ENCODE measurements at regions not wholly inside any gene's neighbourhood (a gene's known extent, or its start where the extent isn't known, plus 50 kb on each side); places are given as distances from the start of the nearest gene placed in this dataset.

DNA sequence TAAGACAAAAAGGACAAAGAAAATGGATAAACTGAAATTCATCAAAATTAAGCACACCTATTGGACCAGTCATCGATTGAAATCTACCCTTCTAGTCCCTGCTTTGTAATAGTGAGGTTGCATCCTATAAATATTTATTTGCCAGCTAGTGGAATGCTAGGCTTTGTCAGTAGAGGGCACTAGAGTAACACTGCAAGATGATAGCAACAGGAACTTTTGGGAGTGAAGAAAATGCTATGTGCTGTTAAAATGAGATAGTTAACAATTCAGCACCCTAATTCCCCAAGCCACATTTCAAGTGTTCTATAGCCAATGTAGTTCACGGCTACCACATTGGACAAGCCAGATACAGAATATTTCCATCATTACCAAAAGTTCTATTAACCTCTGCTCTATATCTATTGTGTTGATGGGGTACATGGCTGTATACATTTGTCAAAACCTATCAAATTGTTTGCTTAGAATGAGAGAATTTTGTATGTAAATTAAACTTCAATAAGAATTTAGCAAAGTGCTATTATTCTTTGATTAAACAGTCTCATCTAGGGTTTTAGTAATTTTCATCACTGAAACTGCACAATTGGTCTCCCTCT is 69.8 kb downstream of the LSMEM1 start (continued):
- TF ChIP-seq, protein P1, sequence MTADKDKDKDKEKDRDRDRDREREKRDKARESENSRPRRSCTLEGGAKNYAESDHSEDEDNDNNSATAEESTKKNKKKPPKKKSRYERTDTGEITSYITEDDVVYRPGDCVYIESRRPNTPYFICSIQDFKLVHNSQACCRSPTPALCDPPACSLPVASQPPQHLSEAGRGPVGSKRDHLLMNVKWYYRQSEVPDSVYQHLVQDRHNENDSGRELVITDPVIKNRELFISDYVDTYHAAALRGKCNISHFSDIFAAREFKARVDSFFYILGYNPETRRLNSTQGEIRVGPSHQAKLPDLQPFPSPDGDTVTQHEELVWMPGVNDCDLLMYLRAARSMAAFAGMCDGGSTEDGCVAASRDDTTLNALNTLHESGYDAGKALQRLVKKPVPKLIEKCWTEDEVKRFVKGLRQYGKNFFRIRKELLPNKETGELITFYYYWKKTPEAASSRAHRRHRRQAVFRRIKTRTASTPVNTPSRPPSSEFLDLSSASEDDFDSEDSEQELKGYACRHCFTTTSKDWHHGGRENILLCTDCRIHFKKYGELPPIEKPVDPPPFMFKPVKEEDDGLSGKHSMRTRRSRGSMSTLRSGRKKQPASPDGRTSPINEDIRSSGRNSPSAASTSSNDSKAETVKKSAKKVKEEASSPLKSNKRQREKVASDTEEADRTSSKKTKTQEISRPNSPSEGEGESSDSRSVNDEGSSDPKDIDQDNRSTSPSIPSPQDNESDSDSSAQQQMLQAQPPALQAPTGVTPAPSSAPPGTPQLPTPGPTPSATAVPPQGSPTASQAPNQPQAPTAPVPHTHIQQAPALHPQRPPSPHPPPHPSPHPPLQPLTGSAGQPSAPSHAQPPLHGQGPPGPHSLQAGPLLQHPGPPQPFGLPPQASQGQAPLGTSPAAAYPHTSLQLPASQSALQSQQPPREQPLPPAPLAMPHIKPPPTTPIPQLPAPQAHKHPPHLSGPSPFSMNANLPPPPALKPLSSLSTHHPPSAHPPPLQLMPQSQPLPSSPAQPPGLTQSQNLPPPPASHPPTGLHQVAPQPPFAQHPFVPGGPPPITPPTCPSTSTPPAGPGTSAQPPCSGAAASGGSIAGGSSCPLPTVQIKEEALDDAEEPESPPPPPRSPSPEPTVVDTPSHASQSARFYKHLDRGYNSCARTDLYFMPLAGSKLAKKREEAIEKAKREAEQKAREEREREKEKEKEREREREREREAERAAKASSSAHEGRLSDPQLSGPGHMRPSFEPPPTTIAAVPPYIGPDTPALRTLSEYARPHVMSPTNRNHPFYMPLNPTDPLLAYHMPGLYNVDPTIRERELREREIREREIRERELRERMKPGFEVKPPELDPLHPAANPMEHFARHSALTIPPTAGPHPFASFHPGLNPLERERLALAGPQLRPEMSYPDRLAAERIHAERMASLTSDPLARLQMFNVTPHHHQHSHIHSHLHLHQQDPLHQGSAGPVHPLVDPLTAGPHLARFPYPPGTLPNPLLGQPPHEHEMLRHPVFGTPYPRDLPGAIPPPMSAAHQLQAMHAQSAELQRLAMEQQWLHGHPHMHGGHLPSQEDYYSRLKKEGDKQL (CRISPR knock-in tag; IDR thresholded peaks at IDR 0.05; ENCODE audit: borderline replicate concordance): no peak
- TF ChIP-seq SRSF3 (IDR thresholded peaks at IDR 0.05; ENCODE audit: insufficient read depth, low read length) (no peak), ZNF717 (CRISPR knock-in tag; IDR thresholded peaks at IDR 0.05) (no peak), THRAP3 (IDR thresholded peaks at IDR 0.05; ENCODE audit: borderline replicate concordance) (no peak), HNRNPLL (IDR thresholded peaks at IDR 0.05; ENCODE audit: low read depth, low read length, poor library complexity, severe bottlenecking) (no peak), ZNF830 (CRISPR knock-in tag; IDR thresholded peaks at IDR 0.05) (no peak), SMARCE1 (IDR thresholded peaks at IDR 0.05) (no peak)
- TF ChIP-seq, protein P2, sequence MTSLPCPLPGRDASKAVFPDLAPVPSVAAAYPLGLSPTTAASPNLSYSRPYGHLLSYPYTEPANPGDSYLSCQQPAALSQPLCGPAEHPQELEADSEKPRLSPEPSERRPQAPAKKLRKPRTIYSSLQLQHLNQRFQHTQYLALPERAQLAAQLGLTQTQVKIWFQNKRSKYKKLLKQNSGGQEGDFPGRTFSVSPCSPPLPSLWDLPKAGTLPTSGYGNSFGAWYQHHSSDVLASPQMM (CRISPR knock-in tag; IDR thresholded peaks at IDR 0.05): no peak
- TF ChIP-seq, protein P3, sequence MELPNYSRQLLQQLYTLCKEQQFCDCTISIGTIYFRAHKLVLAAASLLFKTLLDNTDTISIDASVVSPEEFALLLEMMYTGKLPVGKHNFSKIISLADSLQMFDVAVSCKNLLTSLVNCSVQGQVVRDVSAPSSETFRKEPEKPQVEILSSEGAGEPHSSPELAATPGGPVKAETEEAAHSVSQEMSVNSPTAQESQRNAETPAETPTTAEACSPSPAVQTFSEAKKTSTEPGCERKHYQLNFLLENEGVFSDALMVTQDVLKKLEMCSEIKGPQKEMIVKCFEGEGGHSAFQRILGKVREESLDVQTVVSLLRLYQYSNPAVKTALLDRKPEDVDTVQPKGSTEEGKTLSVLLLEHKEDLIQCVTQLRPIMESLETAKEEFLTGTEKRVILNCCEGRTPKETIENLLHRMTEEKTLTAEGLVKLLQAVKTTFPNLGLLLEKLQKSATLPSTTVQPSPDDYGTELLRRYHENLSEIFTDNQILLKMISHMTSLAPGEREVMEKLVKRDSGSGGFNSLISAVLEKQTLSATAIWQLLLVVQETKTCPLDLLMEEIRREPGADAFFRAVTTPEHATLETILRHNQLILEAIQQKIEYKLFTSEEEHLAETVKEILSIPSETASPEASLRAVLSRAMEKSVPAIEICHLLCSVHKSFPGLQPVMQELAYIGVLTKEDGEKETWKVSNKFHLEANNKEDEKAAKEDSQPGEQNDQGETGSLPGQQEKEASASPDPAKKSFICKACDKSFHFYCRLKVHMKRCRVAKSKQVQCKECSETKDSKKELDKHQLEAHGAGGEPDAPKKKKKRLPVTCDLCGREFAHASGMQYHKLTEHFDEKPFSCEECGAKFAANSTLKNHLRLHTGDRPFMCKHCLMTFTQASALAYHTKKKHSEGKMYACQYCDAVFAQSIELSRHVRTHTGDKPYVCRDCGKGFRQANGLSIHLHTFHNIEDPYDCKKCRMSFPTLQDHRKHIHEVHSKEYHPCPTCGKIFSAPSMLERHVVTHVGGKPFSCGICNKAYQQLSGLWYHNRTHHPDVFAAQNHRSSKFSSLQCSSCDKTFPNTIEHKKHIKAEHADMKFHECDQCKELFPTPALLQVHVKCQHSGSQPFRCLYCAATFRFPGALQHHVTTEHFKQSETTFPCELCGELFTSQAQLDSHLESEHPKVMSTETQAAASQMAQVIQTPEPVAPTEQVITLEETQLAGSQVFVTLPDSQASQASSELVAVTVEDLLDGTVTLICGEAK (IDR thresholded peaks at IDR 0.05): no peak
- TF ChIP-seq, protein P3 (CRISPR knock-in tag; IDR thresholded peaks at IDR 0.05): no peak
- TF ChIP-seq, protein P4, sequence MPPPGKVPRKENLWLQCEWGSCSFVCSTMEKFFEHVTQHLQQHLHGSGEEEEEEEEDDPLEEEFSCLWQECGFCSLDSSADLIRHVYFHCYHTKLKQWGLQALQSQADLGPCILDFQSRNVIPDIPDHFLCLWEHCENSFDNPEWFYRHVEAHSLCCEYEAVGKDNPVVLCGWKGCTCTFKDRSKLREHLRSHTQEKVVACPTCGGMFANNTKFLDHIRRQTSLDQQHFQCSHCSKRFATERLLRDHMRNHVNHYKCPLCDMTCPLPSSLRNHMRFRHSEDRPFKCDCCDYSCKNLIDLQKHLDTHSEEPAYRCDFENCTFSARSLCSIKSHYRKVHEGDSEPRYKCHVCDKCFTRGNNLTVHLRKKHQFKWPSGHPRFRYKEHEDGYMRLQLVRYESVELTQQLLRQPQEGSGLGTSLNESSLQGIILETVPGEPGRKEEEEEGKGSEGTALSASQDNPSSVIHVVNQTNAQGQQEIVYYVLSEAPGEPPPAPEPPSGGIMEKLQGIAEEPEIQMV (tag; conservative IDR thresholded peaks at IDR 0.05; ENCODE audit: low read depth): no peak
